CD4-positive, alpha-beta T cell treated with Interleukin-10 for 1 hour (primary cell): ENCODE measurements at regions not wholly inside any gene's neighbourhood (a gene's known extent, or its start where the extent isn't known, plus 50 kb on each side); places are given as distances from the start of the nearest gene placed in this dataset.
"Not testable (repeated sequence)": the region's sequence is repeated elsewhere in the genome, so short reads cannot be mapped to it uniquely, and the experiment has no call there.

Source experiments
- DNase-seq: peaks from one replicate; pipeline ENCODE4 v3.0.0-alpha.2; 2020

- DNase-seq, result no peak
These were observed 79.5 kb downstream of the FAM161A start for GRCh38 chr2:61774351-61774750.

- no peak for DNase-seq
These were observed 81.7 kb downstream of the FAM161A start for GRCh38 chr2:61771904-61772845.

- DNase-seq, result no peak
These were observed 83.1 kb downstream of the FAM161A start for GRCh38 chr2:61770746-61771145.

- DNase-seq, result no peak
These were observed 83.6 kb downstream of the FAM161A start for GRCh38 chr2:61770298-61770697.

- DNase-seq, result no peak
These were observed 84.7 kb downstream of the FAM161A start for GRCh38 chr2:61769093-61769675.

GRCh38 chr2:61764035-61764800, 89.6 kb downstream of the FAM161A start:
- peak; percentile 98 for DNase-seq

- DNase-seq, result no peak
These were observed 90.2 kb downstream of the FAM161A start for GRCh38 chr2:61763605-61764034.

- DNase-seq, result peak; percentile 42
These were observed 91.6 kb downstream of the FAM161A start for GRCh38 chr2:61762292-61762691.

GRCh38 chr2:61759718-61760117, 94.1 kb downstream of the FAM161A start:
- no peak for DNase-seq

- no peak for DNase-seq
These were observed 94.9 kb downstream of the FAM161A start for GRCh38 chr2:61759005-61759404.

GRCh38 chr2:61758159-61758558, 95.7 kb downstream of the FAM161A start:
- DNase-seq, result no peak

GRCh38 chr2:61753512-61753911, 100.3 kb downstream of the FAM161A start:
- DNase-seq, result no peak

GRCh38 chr2:61750624-61751023, 103.2 kb downstream of the FAM161A start:
- no peak for DNase-seq

GRCh38 chr2:61742955-61743354, 110.9 kb downstream of the FAM161A start:
- DNase-seq, result no peak

GRCh38 chr2:61737841-61738240, 116.0 kb downstream of the FAM161A start:
- no peak for DNase-seq

GRCh38 chr2:61736953-61737352, 116.9 kb downstream of the FAM161A start:
- DNase-seq, result no peak

GRCh38 chr2:61733563-61733962, 120.3 kb downstream of the FAM161A start:
- DNase-seq, result no peak

- DNase-seq, result no peak
These were observed 121.1 kb downstream of the FAM161A start for GRCh38 chr2:61732787-61733186.

GRCh38 chr2:61727746-61728145, 126.1 kb downstream of the FAM161A start:
- DNase-seq, result no peak

GRCh38 chr2:61726456-61727209, 127.2 kb downstream of the FAM161A start:
- no peak for DNase-seq

GRCh38 chr2:61723364-61723763, 130.5 kb downstream of the FAM161A start:
- DNase-seq, result not testable (repeated sequence)

- no peak for DNase-seq
These were observed 131.1 kb downstream of the FAM161A start for GRCh38 chr2:61722800-61723199.

GRCh38 chr2:61722318-61722717, 131.5 kb downstream of the FAM161A start:
- no peak for DNase-seq
